Activated T-cell treated with anti-CD3 and anti-CD28 coated beads, Interleukin-2, amount 50 U/mL, for 4 hours (primary cell): ENCODE measurements at regions not wholly inside any gene's neighbourhood (a gene's known extent, or its start where the extent isn't known, plus 50 kb on each side); places are given as distances from the start of the nearest gene placed in this dataset.

ENCODE experiments used
- ATAC-seq, 2 donors: fragments of 200-7000 bp; cut with Tn5 transposase; one replicate each; pipeline ENCODE4 v1.10.0; 2021
- DNase-seq: peaks from one replicate; pipeline ENCODE4 v3.0.0-alpha.2; 2020
- H3K27me3 Mint-ChIP-seq: one replicate; pipeline ENCODE4 v1.8.0; 2021; ENCODE audit warnings: low read depth, mixed read lengths
- H3K36me3 Mint-ChIP-seq: one replicate; pipeline ENCODE4 v1.8.0; 2022; ENCODE audit warnings: mixed read lengths; ENCODE audit not compliant: insufficient read depth
- H3K4me1 Mint-ChIP-seq: one replicate; pipeline ENCODE4 v1.8.0; 2021; ENCODE audit warnings: low read depth, mixed read lengths
- H3K4me3 Mint-ChIP-seq: one replicate; pipeline ENCODE4 v1.8.0; 2021; ENCODE audit warnings: mild to moderate bottlenecking, moderate library complexity, mixed read lengths
- H3K9me3 Mint-ChIP-seq: one replicate; pipeline ENCODE4 v1.8.0; 2021; ENCODE audit warnings: mixed read lengths

GRCh38 chr6:98529364-98529763 lies 305.0 kb upstream of the POU3F2 start:
- DNase-seq (no peak), ATAC-seq (no peak)
- H3K4me3 Mint-ChIP-seq: no peak overlapping the region
- H3K9me3 Mint-ChIP-seq: no peaks in the 10 kb centered on the region
- H3K36me3 Mint-ChIP-seq: no peaks in the 10 kb centered on the region
- no peaks in the 10 kb centered on the region for H3K4me1 Mint-ChIP-seq
- H3K27me3 Mint-ChIP-seq: no peaks in the 10 kb centered on the region

GRCh38 chr6:98530732-98531131 lies 303.6 kb upstream of the POU3F2 start:
- Mint-ChIP-seq H3K27me3 (no peaks in the 10 kb centered on the region), H3K36me3 (no peaks in the 10 kb centered on the region), H3K4me3 (no peak overlapping the region), H3K4me1 (no peaks in the 10 kb centered on the region), H3K9me3 (no peaks in the 10 kb centered on the region)
- DNase-seq (no peak), ATAC-seq (no peak)

GRCh38 chr6:98532004-98532403 lies 302.4 kb upstream of the POU3F2 start:
- no peak overlapping the region for H3K4me3 Mint-ChIP-seq
- H3K9me3 Mint-ChIP-seq: no peaks in the 10 kb centered on the region
- ATAC-seq (no peak), DNase-seq (no peak)
- H3K4me1 Mint-ChIP-seq: no peaks in the 10 kb centered on the region
- H3K36me3 Mint-ChIP-seq: no peaks in the 10 kb centered on the region
- no peaks in the 10 kb centered on the region for H3K27me3 Mint-ChIP-seq

GRCh38 chr6:98539741-98540140 lies 294.6 kb upstream of the POU3F2 start:
- H3K36me3 Mint-ChIP-seq: no peaks in the 10 kb centered on the region
- H3K9me3 Mint-ChIP-seq: no peaks in the 10 kb centered on the region
- H3K4me1 Mint-ChIP-seq: no peaks in the 10 kb centered on the region
- DNase-seq (no peak), ATAC-seq (no peak)
- H3K27me3 Mint-ChIP-seq: no peaks in the 10 kb centered on the region
- H3K4me3 Mint-ChIP-seq: no peak overlapping the region

GRCh38 chr6:98546376-98546775 lies 288.0 kb upstream of the POU3F2 start:
- Mint-ChIP-seq H3K27me3 (peaks cover 5% of the 10 kb centered on the region), H3K4me3 (no peak overlapping the region), H3K36me3 (no peaks in the 10 kb centered on the region), H3K9me3 (no peaks in the 10 kb centered on the region), H3K4me1 (no peaks in the 10 kb centered on the region)
- DNase-seq: no peak
- ATAC-seq: no peak

GRCh38 chr6:98547151-98547550 lies 287.2 kb upstream of the POU3F2 start:
- H3K27me3 Mint-ChIP-seq: peaks cover 5% of the 10 kb centered on the region
- H3K4me1 Mint-ChIP-seq: no peaks in the 10 kb centered on the region
- no peak overlapping the region for H3K4me3 Mint-ChIP-seq
- H3K36me3 Mint-ChIP-seq: no peaks in the 10 kb centered on the region
- ATAC-seq: no peak
- no peaks in the 10 kb centered on the region for H3K9me3 Mint-ChIP-seq
- DNase-seq: no peak

- DNase-seq (no peak), ATAC-seq (no peak)
- no peaks in the 10 kb centered on the region for H3K36me3 Mint-ChIP-seq
- H3K27me3 Mint-ChIP-seq: peaks cover 5% of the 10 kb centered on the region
- no peak overlapping the region for H3K4me3 Mint-ChIP-seq
- no peaks in the 10 kb centered on the region for H3K4me1 Mint-ChIP-seq
- H3K9me3 Mint-ChIP-seq: no peaks in the 10 kb centered on the region
These were observed 286.7 kb upstream of the POU3F2 start for GRCh38 chr6:98547634-98548033.

- H3K4me1 Mint-ChIP-seq: no peaks in the 10 kb centered on the region
- H3K36me3 Mint-ChIP-seq: no peaks in the 10 kb centered on the region
- no peaks in the 10 kb centered on the region for H3K9me3 Mint-ChIP-seq
- no peak for DNase-seq
- no peak overlapping the region for H3K4me3 Mint-ChIP-seq
- no peak for ATAC-seq
- peaks cover 5% of the 10 kb centered on the region for H3K27me3 Mint-ChIP-seq
These were observed 286.1 kb upstream of the POU3F2 start for GRCh38 chr6:98548301-98548700.

- Mint-ChIP-seq H3K4me3 (no peak overlapping the region), H3K4me1 (no peaks in the 10 kb centered on the region), H3K36me3 (no peaks in the 10 kb centered on the region), H3K27me3 (no peaks in the 10 kb centered on the region), H3K9me3 (no peaks in the 10 kb centered on the region)
- no peak for DNase-seq
- no peak for ATAC-seq
These were observed 274.0 kb upstream of the POU3F2 start for GRCh38 chr6:98560418-98560817.

GRCh38 chr6:98560841-98561240 lies 273.5 kb upstream of the POU3F2 start:
- H3K4me1 Mint-ChIP-seq: no peaks in the 10 kb centered on the region
- ATAC-seq (no peak), DNase-seq (no peak)
- no peaks in the 10 kb centered on the region for H3K27me3 Mint-ChIP-seq
- no peaks in the 10 kb centered on the region for H3K36me3 Mint-ChIP-seq
- no peak overlapping the region for H3K4me3 Mint-ChIP-seq
- H3K9me3 Mint-ChIP-seq: no peaks in the 10 kb centered on the region

- no peaks in the 10 kb centered on the region for H3K27me3 Mint-ChIP-seq
- no peak for DNase-seq
- no peaks in the 10 kb centered on the region for H3K36me3 Mint-ChIP-seq
- ATAC-seq: no peak
- H3K9me3 Mint-ChIP-seq: no peaks in the 10 kb centered on the region
- no peaks in the 10 kb centered on the region for H3K4me1 Mint-ChIP-seq
- no peak overlapping the region for H3K4me3 Mint-ChIP-seq
These were observed 268.2 kb upstream of the POU3F2 start for GRCh38 chr6:98566126-98566525.

GRCh38 chr6:98572579-98572978 lies 261.8 kb upstream of the POU3F2 start:
- Mint-ChIP-seq H3K4me1 (no peaks in the 10 kb centered on the region), H3K36me3 (no peaks in the 10 kb centered on the region), H3K9me3 (no peaks in the 10 kb centered on the region), H3K4me3 (no peak overlapping the region), H3K27me3 (no peaks in the 10 kb centered on the region)
- DNase-seq (no peak), ATAC-seq (no peak)

GRCh38 chr6:98574984-98575383 lies 259.4 kb upstream of the POU3F2 start:
- Mint-ChIP-seq H3K36me3 (no peaks in the 10 kb centered on the region), H3K4me1 (no peaks in the 10 kb centered on the region), H3K9me3 (no peaks in the 10 kb centered on the region), H3K4me3 (no peak overlapping the region), H3K27me3 (no peaks in the 10 kb centered on the region)
- ATAC-seq (no peak), DNase-seq (no peak)

GRCh38 chr6:98576791-98577190 lies 257.6 kb upstream of the POU3F2 start:
- Mint-ChIP-seq H3K9me3 (no peaks in the 10 kb centered on the region), H3K4me1 (no peaks in the 10 kb centered on the region), H3K4me3 (no peak overlapping the region), H3K36me3 (no peaks in the 10 kb centered on the region), H3K27me3 (no peaks in the 10 kb centered on the region)
- ATAC-seq (no peak), DNase-seq (no peak)

GRCh38 chr6:98578016-98578415 lies 256.4 kb upstream of the POU3F2 start:
- ATAC-seq: no peak
- Mint-ChIP-seq H3K27me3 (no peaks in the 10 kb centered on the region), H3K4me1 (no peaks in the 10 kb centered on the region)

GRCh38 chr6:98579079-98579478 lies 255.3 kb upstream of the POU3F2 start:
- H3K4me1 Mint-ChIP-seq: no peaks in the 10 kb centered on the region
- no peak for ATAC-seq

More at GRCh38 chr6:98578016-98578415, 256.4 kb upstream of the POU3F2 start:
- no peak for DNase-seq
- H3K4me3 Mint-ChIP-seq: no peak overlapping the region
- H3K36me3 Mint-ChIP-seq: no peaks in the 10 kb centered on the region
- H3K9me3 Mint-ChIP-seq: no peaks in the 10 kb centered on the region

More at GRCh38 chr6:98579079-98579478, 255.3 kb upstream of the POU3F2 start:
- Mint-ChIP-seq H3K27me3 (no peaks in the 10 kb centered on the region), H3K36me3 (no peaks in the 10 kb centered on the region), H3K9me3 (no peaks in the 10 kb centered on the region), H3K4me3 (no peak overlapping the region)
- no peak for DNase-seq
